ENCODE measurements at regions not wholly inside any gene's neighbourhood (a gene's known extent, or its start where the extent isn't known, plus 50 kb on each side); places are given as distances from the start of the nearest gene placed in this dataset.
A peak's percentile ranks its signal among the peaks of the same experiment; 100 is the strongest.
"Not testable (repeated sequence)": the region's sequence is repeated elsewhere in the genome, so short reads cannot be mapped to it uniquely, and the experiment has no call there.

GRCh38 chr2:13515254-13515653, 798.5 kb downstream of the TRIB2 start:
- no peak for FAIRE-seq

GRCh38 chr2:13522096-13522495, 805.4 kb downstream of the TRIB2 start:
- DNase-seq (ENCODE audit: low spot score) (no peak), FAIRE-seq (no peak)

More at GRCh38 chr2:13515254-13515653, 798.5 kb downstream of the TRIB2 start:
- DNase-seq (ENCODE audit: low spot score) = no peak

- DNase-seq (ENCODE audit: low spot score) (peak; percentile 74), FAIRE-seq (no peak)
Measured at GRCh38 chr2:13522917-13523821, 806.4 kb downstream of the TRIB2 start.

- DNase-seq (ENCODE audit: low spot score) = no peak
- FAIRE-seq = no peak
Measured at GRCh38 chr2:13524492-13524891, 807.8 kb downstream of the TRIB2 start.

GRCh38 chr2:13531735-13532410, 815.1 kb downstream of the TRIB2 start:
- FAIRE-seq; DNase-seq (ENCODE audit: low spot score): not testable (repeated sequence)

GRCh38 chr2:13532781-13533523, 816.2 kb downstream of the TRIB2 start:
- FAIRE-seq = not testable (repeated sequence)

GRCh38 chr2:13533524-13533922, 816.8 kb downstream of the TRIB2 start:
- FAIRE-seq (no peak), DNase-seq (ENCODE audit: low spot score) (no peak)

More at GRCh38 chr2:13532781-13533523, 816.2 kb downstream of the TRIB2 start:
- DNase-seq (ENCODE audit: low spot score) = not testable (repeated sequence)

- DNase-seq (ENCODE audit: low spot score) = no peak
Measured at GRCh38 chr2:13536941-13537340, 820.2 kb downstream of the TRIB2 start.

GRCh38 chr2:13537771-13538349, 821.1 kb downstream of the TRIB2 start:
- DNase-seq (ENCODE audit: low spot score) (no peak), FAIRE-seq (no peak)

More at GRCh38 chr2:13536941-13537340, 820.2 kb downstream of the TRIB2 start:
- FAIRE-seq = no peak

GRCh38 chr2:13539296-13539695, 822.6 kb downstream of the TRIB2 start:
- DNase-seq (ENCODE audit: low spot score) = no peak
- no peak for FAIRE-seq

- DNase-seq (ENCODE audit: low spot score) (no peak), FAIRE-seq (no peak)
Measured at GRCh38 chr2:13542061-13542460, 825.3 kb downstream of the TRIB2 start.

- DNase-seq (ENCODE audit: low spot score) = no peak
- FAIRE-seq = no peak
Measured at GRCh38 chr2:13542642-13543041, 825.9 kb downstream of the TRIB2 start.

GRCh38 chr2:13543550-13543949, 826.8 kb downstream of the TRIB2 start:
- DNase-seq (ENCODE audit: low spot score) = no peak
- no peak for FAIRE-seq

- FAIRE-seq (no peak), DNase-seq (ENCODE audit: low spot score) (no peak)
Measured at GRCh38 chr2:13545320-13545719, 828.6 kb downstream of the TRIB2 start.

GRCh38 chr2:13546131-13546530, 829.4 kb downstream of the TRIB2 start:
- DNase-seq (ENCODE audit: low spot score) (no peak), FAIRE-seq (no peak)

GRCh38 chr2:13550285-13551231, 833.8 kb downstream of the TRIB2 start:
- DNase-seq (ENCODE audit: low spot score) = no peak
- FAIRE-seq = no peak

- peak; percentile 81 for FAIRE-seq
- peak; percentile 82 for DNase-seq (ENCODE audit: low spot score)
Measured at GRCh38 chr2:13558368-13558767, 841.6 kb downstream of the TRIB2 start.

GRCh38 chr2:13560322-13560721, 843.6 kb downstream of the TRIB2 start:
- no peak for DNase-seq (ENCODE audit: low spot score)
- no peak for FAIRE-seq

GRCh38 chr2:13572466-13572865, 855.7 kb downstream of the TRIB2 start:
- no peak for FAIRE-seq
- DNase-seq (ENCODE audit: low spot score) = peak; percentile 62

- FAIRE-seq (no peak), DNase-seq (ENCODE audit: low spot score) (no peak)
Measured at GRCh38 chr2:13574831-13575230, 858.1 kb downstream of the TRIB2 start.

Data from urothelium cell line (cell line).